HEK293 (cell line): ENCODE measurements at regions not wholly inside any gene's neighbourhood (a gene's known extent, or its start where the extent isn't known, plus 50 kb on each side); places are given as distances from the start of the nearest gene placed in this dataset.

Experiments
- TCF7L2 ChIP-seq: IDR thresholded peaks from 2 replicates; pipeline ENCODE4 v1.6.1; 2011; ENCODE audit warnings: low read depth, mild to moderate bottlenecking, inconsistent platforms, low read length, moderate library complexity, borderline replicate concordance
- ZBTB44 ChIP-seq: fragments of 450-650 bp; IDR thresholded peaks from 2 replicates; pipeline ENCODE4 v1.5.1; 2018; ENCODE audit warnings: missing biosample characterization, mild to moderate bottlenecking, missing genetic modification characterization
- ZNF501 ChIP-seq: fragments of 450-650 bp; formaldehyde crosslinking; IDR thresholded peaks from 2 replicates; pipeline ENCODE4 v1.5.1; 2016; ENCODE audit warnings: missing biosample characterization, missing genetic modification characterization

GRCh38 chr21:41669533-41669830, 97.4 kb downstream of the RIPK4 start:
- TF ChIP-seq TCF7L2: no peak
- TF ChIP-seq ZBTB44: no peak
- no peak for TF ChIP-seq ZNF501 (tag by site-specific recombination)
